ES-I3 (cell line): ENCODE measurements at regions not wholly inside any gene's neighbourhood (a gene's known extent, or its start where the extent isn't known, plus 50 kb on each side); places are given as distances from the start of the nearest gene placed in this dataset.

Experiments used
- H3K36me3 ChIP-seq: 2 replicates; pipeline ENCODE4 v1.6.1; 2013; ENCODE audit warnings: mild to moderate bottlenecking, low read length, control low read depth, moderate library complexity; ENCODE audit not compliant: insufficient read depth
- H3K4me1 ChIP-seq: 2 replicates; pipeline ENCODE4 v1.6.1; 2013; ENCODE audit warnings: mild to moderate bottlenecking, control low read depth, low read length; ENCODE audit not compliant: insufficient read depth
- H3K9ac ChIP-seq: 2 replicates; pipeline ENCODE4 v1.6.1; 2013; ENCODE audit warnings: low read depth, mild to moderate bottlenecking, low read length, moderate library complexity
- H3K9me3 ChIP-seq: 2 replicates; pipeline ENCODE4 v1.6.1; 2013; ENCODE audit warnings: mild to moderate bottlenecking, low read length, moderate library complexity; ENCODE audit not compliant: control insufficient read depth, insufficient read depth

- H3K9me3 ChIP-seq: no peaks in the 10 kb centered on the region
- H3K9ac ChIP-seq: no peak overlapping the region
- no peaks in the 10 kb centered on the region for H3K36me3 ChIP-seq
- peaks cover 22% of the 10 kb centered on the region for H3K4me1 ChIP-seq
Measured at GRCh38 chr13:73939071-73939380, 195.2 kb downstream of the KLF12 start.

- H3K4me1 ChIP-seq: peaks cover 22% of the 10 kb centered on the region
- no peaks in the 10 kb centered on the region for H3K9me3 ChIP-seq
- H3K9ac ChIP-seq: no peak overlapping the region
- H3K36me3 ChIP-seq: no peaks in the 10 kb centered on the region
Measured at GRCh38 chr13:73938372-73939070, 195.7 kb downstream of the KLF12 start.

- peaks cover 22% of the 10 kb centered on the region for H3K4me1 ChIP-seq
- H3K9ac ChIP-seq: no peak overlapping the region
- no peaks in the 10 kb centered on the region for H3K36me3 ChIP-seq
- H3K9me3 ChIP-seq: no peaks in the 10 kb centered on the region
Measured at GRCh38 chr13:73937441-73937840, 196.8 kb downstream of the KLF12 start.

GRCh38 chr13:73935991-73936390 is 198.2 kb downstream of the KLF12 start:
- no peaks in the 10 kb centered on the region for H3K36me3 ChIP-seq
- H3K9ac ChIP-seq: no peak overlapping the region
- peaks cover 22% of the 10 kb centered on the region for H3K4me1 ChIP-seq
- no peaks in the 10 kb centered on the region for H3K9me3 ChIP-seq

GRCh38 chr13:73934771-73935170 is 199.4 kb downstream of the KLF12 start:
- H3K9ac ChIP-seq: no peak overlapping the region
- peaks cover 22% of the 10 kb centered on the region for H3K4me1 ChIP-seq
- H3K9me3 ChIP-seq: no peaks in the 10 kb centered on the region
- no peaks in the 10 kb centered on the region for H3K36me3 ChIP-seq

GRCh38 chr13:73934215-73934641 is 200.0 kb downstream of the KLF12 start:
- peaks cover 22% of the 10 kb centered on the region for H3K4me1 ChIP-seq
- no peaks in the 10 kb centered on the region for H3K36me3 ChIP-seq
- no peak overlapping the region for H3K9ac ChIP-seq
- H3K9me3 ChIP-seq: no peaks in the 10 kb centered on the region

- peaks cover 20% of the 10 kb centered on the region for H3K4me1 ChIP-seq
- no peaks in the 10 kb centered on the region for H3K9me3 ChIP-seq
- H3K9ac ChIP-seq: no peak overlapping the region
- no peaks in the 10 kb centered on the region for H3K36me3 ChIP-seq
Measured at GRCh38 chr13:73933795-73934194, 200.4 kb downstream of the KLF12 start.

GRCh38 chr13:73932091-73932490 is 202.1 kb downstream of the KLF12 start:
- Histone ChIP-seq H3K36me3 (no peaks in the 10 kb centered on the region), H3K9ac (no peak overlapping the region), H3K4me1 (0 out of 2 replicates have a peak, but pooled peaks cover 4% of the 10 kb centered on the region), H3K9me3 (no peaks in the 10 kb centered on the region)

- Histone ChIP-seq H3K4me1 (0 out of 2 replicates have a peak, but pooled peaks cover 4% of the 10 kb centered on the region), H3K9me3 (no peaks in the 10 kb centered on the region), H3K36me3 (no peaks in the 10 kb centered on the region), H3K9ac (no peak overlapping the region)
Measured at GRCh38 chr13:73929287-73929932, 204.8 kb downstream of the KLF12 start.

- H3K9ac ChIP-seq: no peak overlapping the region
- peaks cover 3% of the 10 kb centered on the region; the same call in 1 of the 2 replicates for H3K4me1 ChIP-seq
- no peaks in the 10 kb centered on the region for H3K36me3 ChIP-seq
Measured at GRCh38 chr13:73924607-73925006, 209.6 kb downstream of the KLF12 start.

GRCh38 chr13:73922493-73923393 is 211.5 kb downstream of the KLF12 start:
- Histone ChIP-seq H3K36me3 (no peaks in the 10 kb centered on the region), H3K9ac (no peak overlapping the region), H3K9me3 (no peaks in the 10 kb centered on the region; the same call in 1 of the 2 replicates), H3K4me1 (peaks cover 3% of the 10 kb centered on the region; the same call in 1 of the 2 replicates)

More at GRCh38 chr13:73924607-73925006, 209.6 kb downstream of the KLF12 start:
- no peaks in the 10 kb centered on the region; the same call in 1 of the 2 replicates for H3K9me3 ChIP-seq

GRCh38 chr13:73918691-73919090 is 215.5 kb downstream of the KLF12 start:
- Histone ChIP-seq H3K4me1 (peaks cover 9% of the 10 kb centered on the region), H3K9ac (no peak overlapping the region), H3K36me3 (no peaks in the 10 kb centered on the region), H3K9me3 (no peaks in the 10 kb centered on the region)

GRCh38 chr13:73913751-73914518 is 220.3 kb downstream of the KLF12 start:
- Histone ChIP-seq H3K36me3 (no peaks in the 10 kb centered on the region), H3K9ac (no peak overlapping the region), H3K4me1 (peaks cover 17% of the 10 kb centered on the region), H3K9me3 (no peaks in the 10 kb centered on the region)
